GF-D8 (cell line): ENCODE measurements at regions not wholly inside any gene's neighbourhood (a gene's known extent, or its start where the extent isn't known, plus 50 kb on each side); places are given as distances from the start of the nearest gene placed in this dataset.
A peak's percentile ranks its signal among the peaks of the same experiment; 100 is the strongest.

Experiments used
- DNase-seq: peaks from one replicate; lab custom pipeline; 2025; lab: John Stamatoyannopoulos, UW

DNA sequence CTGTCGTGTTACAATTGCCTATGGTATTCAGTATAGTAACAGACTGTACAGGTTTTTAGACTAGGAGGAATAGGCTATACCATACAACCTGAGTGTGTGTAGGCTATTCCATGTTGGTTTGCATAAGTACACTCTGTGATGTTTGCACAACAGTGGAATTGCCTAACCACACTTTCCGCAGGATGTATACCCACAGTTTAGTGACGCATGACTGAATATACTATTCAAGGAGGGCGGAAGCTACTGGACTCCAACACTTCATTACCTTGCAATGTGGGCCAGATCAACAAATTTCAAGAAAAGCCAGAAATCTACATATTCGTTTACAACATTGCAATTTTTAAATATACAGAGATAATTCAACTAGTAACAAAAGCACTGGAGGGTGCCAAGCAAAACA, 317.2 kb downstream of the PDGFC start:
- DNase-seq, result peak; percentile 51

DNA sequence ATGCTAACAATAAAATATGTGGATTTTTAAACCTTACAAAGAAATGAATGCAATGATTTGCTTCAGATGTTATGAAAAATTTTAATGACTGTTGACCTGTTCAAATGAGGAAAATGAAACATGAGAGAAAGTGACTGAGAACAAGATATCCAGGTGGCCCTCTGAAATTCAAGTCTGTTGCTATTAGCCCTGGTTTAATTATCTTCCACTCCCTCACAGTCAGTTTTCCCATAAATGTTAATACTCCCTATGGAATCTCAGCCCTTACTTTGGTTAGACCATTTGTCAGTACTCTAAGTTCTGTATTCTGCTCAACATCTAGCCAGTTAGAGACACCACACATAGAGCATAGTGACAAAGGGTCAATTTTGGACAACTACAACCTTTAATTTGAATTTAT, 327.8 kb downstream of the PDGFC start:
- DNase-seq, result no peak

DNA sequence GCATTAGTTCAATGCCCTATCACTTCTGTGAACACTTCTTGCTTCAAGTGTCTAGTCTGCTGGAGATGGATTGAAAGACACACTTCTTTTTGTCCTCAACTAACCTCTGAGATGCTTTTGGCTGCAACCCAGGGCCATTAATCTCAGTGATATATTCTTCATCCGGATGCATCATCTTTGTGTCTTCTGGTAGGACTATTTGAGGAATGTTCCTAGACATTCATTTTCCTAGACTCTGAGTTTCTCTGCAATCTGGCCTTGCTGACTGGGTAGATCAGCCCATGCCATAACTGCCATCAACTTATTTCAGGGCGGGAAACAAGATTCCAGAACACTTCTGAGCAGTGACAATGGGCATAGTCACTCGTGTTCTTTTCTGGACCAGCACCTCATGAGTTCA, 329.4 kb downstream of the PDGFC start:
- DNase-seq, result no peak

DNA sequence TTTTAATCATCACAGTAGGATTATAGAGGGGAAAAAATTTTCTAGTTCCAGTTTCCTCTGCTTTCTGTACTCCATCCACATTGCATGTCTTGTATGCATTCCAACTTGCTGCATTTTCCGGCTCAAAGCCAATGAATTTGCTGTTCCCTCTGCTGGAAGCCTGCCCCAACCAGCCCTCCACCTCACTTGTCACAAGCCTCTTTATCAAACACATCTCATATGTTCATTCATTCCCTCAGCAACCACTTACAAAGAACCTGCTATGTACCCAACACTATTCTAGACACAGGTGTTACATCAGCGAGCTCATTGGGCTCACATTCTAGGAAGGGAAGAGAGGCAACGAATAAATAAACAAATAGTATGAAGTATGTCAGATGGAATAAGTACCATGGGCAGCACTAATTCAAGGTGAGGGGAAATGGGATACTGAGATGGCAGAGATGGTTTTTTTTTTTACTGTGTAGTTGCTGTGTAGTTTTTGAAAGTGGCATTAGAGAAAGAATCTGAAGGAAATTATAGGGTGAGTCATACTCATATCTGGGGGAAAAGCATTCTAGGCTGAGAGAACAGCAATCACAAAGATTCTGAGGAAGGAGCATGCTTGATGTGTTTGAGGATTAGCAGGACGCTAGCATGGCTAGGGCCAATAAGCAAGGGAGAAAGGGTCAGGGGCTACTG, 332.5 kb downstream of the PDGFC start:
- no peak for DNase-seq

GRCh38 chr4:156638334-156638733, 333.3 kb downstream of the PDGFC start:
- no peak for DNase-seq

GRCh38 chr4:156636381-156636780, 335.2 kb downstream of the PDGFC start:
- DNase-seq, result no peak

DNA sequence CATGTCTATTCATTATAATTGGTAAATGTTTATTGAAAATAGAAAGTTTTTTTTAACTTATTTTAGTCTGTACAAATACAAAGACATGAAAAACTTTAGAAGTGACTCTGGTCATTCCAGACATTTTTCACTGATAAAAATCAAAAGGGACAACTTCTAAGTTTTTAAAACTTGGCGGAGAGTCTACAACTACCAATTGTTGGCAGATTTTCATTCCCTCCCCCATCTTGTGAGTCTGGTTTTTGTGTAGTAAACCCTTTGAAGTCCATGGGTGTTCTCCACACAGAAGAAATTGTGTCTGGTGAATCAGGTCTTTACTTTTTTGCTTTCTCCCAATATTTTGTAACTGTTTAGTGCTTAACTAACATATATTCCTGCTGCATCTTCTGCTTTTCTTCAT, 336.5 kb downstream of the PDGFC start:
- no peak for DNase-seq

GRCh38 chr4:156634612-156635011, 337.0 kb downstream of the PDGFC start:
- DNase-seq, result no peak

GRCh38 chr4:156633847-156634246, 337.8 kb downstream of the PDGFC start:
- no peak for DNase-seq

DNA sequence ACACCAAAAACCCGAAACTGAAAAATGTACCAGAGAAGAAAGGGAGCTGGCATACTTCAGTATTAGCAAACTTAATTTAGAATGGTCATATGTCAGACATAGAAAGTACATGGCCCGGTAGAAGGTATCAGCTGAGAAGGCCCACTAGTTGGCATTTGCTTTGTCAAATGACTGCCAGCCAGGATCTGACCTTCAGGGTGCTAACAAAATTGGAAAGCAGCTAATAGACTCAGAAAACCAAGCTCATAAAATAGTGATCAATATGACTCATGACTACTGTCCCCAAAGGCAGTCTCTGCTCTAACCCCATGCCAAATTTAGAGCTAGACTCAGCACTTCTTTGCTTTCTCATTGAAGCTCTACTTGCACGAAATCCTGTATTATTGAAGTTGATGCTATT, 342.7 kb downstream of the PDGFC start:
- DNase-seq, result no peak

DNA sequence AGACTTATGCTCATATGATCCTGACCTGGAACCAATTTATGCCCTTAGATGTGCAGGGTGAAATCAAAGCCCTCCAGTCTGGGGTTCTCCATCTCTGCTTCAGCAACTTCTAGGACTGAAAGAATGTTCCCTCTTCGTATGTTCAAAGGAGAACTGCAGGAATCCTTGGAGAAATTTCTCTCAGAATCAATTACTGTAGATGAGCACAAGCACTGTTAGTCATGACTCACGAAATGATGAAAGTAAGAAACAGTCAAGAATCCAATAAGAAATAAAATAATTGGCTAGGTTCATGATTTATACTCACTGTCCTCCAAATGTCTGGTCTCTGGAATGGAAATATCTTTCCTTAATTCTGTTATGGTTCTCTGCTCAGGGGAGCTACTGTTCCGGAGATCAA, 348.2 kb downstream of the PDGFC start:
- no peak for DNase-seq

- DNase-seq, result no peak
Observed at GRCh38 chr4:156620786-156621185, 350.8 kb downstream of the PDGFC start.

DNA sequence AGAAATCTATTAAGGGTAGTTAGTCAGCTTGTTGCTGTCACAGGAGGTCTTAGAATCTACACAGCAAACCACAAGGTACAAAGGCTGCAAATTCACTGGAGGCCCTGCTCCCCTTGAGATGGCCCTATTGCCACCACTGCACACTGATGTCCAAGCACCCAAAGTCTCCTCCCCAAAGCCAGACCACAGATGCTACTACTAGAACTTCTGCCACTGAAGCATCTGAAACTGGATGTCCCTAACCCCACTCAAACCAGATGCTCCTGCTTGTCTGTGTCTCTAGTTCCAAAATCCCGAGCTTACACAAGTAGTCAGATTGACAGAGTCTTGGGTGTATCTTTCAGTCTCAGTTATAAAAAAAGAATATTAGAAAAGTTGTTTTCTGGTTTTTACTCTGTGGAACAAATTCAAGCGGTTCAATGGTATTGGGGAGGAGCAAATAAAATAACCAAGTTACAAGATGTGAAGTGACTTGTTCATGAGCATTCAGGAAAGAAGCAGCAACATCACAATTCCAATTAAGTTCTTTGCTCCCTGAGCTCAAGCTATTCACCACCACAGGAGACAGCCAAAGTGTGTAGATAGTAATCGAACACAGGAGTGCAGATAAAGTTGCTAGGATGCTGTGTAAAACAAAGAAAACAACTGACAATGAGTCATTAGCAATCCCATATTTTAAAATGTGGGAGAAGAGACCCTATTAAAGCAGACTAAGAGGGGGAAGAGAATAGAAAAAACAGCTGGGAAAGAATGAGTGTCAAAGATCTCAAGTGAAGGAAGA, 352.3 kb downstream of the PDGFC start:
- DNase-seq, result no peak

DNA sequence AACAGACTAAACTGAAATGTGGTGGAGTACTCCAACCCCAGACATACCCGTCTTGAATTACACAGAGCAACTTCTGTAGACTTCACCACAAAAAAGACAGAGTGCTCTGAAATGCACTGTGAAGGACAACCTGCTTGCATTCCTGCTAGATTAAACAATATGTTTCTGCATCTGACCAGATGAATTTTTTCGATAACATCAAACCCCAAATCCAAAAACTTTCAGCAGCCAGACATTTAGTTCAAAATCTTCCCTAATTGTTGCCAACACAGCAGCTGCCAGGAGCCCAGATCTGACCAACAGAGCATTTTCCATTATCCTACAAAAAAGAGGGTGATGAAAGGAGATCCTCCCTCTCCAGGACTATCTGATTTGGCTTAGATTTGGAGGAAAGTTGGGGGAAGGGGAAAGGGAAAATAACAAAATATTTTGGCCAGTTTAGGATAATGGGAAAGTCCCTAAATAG, 356.5 kb downstream of the PDGFC start:
- no peak for DNase-seq

- no peak for DNase-seq
Observed at GRCh38 chr4:156614536-156614935, 357.1 kb downstream of the PDGFC start.

DNA sequence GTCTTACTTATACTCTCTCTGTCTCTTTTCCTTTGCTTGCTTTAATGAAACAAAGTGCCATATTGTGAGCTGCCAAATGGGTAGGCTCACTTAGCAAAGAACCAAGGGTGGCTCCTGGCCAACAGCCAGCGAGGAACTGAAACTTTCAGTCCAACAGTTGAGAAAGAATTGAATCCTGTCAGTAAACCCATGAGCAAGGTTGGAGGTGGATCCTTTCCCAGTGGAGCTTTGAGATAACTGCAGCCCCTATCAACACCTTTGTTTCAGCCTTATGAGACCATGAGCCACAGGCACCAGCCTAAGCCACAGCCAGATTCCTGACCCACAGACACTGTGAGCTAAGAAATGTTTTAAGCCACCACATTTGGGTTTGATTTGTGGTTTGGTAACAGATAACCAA, 362.2 kb downstream of the PDGFC start:
- no peak for DNase-seq

- no peak for DNase-seq
Observed at GRCh38 chr4:156608651-156609050, 362.9 kb downstream of the PDGFC start.

DNA sequence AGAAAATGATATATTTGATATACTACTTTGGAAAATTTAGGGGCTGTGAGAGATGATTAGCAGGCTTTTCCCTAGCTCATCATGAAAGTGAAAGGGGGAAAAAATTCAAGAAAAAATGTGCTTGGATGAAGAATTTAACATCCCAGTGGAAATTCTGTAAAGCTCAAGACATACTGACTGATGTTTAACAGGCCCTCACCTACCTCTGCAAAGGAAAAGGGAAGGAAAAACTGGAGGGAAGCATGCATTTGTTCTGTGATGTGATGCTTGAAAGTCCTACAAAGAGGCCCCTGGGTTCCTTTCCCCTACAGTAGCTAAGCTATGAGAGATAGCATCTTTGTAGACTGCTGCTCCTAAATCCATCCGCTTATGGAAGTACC, 364.1 kb downstream of the PDGFC start:
- no peak for DNase-seq

DNA sequence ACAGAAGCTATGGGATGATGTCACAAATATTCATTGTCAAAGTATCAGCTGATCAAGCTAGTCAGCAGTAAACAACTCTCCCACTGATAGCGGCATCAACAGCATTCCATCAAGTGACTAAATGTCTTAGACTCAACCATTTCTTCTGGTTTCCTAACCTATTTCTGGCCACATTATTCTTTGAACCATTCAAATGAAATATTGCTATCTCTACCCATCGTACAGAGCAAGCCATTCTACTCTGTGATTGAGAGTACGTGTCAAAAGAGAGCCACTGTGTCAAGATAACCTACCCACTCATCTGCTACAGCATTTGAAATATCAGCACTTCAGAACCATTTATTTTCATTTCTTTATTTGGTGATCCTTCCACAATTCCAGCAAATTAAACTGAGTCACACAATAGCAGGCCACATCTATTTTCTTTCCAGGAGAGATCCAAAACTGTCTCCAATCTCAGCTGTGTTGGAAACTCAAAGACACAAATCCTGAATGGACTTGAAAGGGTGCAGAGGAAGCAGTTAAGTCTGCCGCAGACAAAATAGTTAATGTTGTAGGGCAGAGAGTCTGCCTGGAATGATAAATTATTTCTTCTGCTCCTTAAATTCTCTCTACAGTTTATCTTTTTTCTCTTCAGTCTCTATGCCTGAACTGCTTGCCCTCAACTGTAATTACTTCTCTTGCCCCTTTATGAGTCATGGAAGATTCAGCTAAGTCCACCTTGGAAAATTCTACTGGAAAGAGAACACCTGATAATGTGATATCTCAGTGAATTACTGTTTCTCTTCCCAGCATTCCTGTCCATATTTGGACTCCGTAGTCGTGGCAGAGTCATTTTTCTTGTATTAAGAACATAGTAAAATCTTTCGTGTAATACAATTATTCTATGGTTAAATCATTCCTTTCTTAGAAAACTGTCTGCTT, 364.8 kb downstream of the PDGFC start:
- no peak for DNase-seq

GRCh38 chr4:156598138-156598681, 373.4 kb downstream of the PDGFC start:
- no peak for DNase-seq

DNA sequence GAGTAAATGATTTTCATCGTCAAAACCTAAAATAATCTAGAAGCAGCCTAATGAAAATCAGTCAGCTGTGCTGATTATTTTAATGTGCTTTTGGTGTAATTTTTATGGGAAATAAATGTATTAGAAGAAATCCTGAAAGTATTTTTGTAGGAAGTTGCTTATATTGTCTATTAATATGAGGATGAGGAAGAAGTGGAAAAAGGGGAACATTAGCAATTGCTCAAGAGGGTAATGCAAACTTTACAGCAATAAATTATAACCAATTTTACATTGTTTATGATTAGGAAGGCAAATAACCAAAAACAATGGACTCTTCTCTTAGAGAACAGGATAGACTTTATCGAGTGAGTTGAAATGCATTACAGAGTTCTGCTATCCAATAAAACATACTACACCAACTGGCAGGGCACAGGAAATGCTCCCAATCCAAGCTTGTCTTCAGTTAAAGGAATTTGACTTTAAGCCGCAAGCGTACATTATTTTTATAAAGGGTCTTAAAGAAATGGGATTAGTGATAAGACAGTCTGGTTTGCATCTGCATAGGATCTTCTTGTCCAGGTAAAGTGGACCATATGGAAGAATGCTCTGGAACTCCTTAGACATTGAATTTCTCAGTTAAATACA, 374.8 kb downstream of the PDGFC start:
- no peak for DNase-seq

- DNase-seq, result no peak
Observed at GRCh38 chr4:156596026-156596425, 375.6 kb downstream of the PDGFC start.
